Natural killer cell treated with Interleukin-12 subunit alpha and Interleukin-12 subunit beta and Interleukin-15 and Interleukin-18, amount 100 ng/mL, for 72 hours (primary cell): ENCODE measurements at regions not wholly inside any gene's neighbourhood (a gene's known extent, or its start where the extent isn't known, plus 50 kb on each side); places are given as distances from the start of the nearest gene placed in this dataset.

ENCODE experiments used
- ATAC-seq, 2 donors: fragments of 150-1000 bp; cut with Tn5 transposase in 1 of 2; sonication (Bioruptor Pico), chemical (Tn5 transposase) in 1 of 2; 2 replicates each; pipeline ENCODE4 v1.10.0; 2021
- DNase-seq: peaks from one replicate; pipeline ENCODE4 v3.0.0; 2022; ENCODE audit warnings: low spot score
- H3K27ac Mint-ChIP-seq, 2 donors: 1 replicate in 1 of 2; 2 replicates in 1 of 2; pipeline ENCODE4 v1.8.0; 2022; ENCODE audit warnings: mixed read lengths in 2 of 2, mild to moderate bottlenecking in 1 of 2, moderate library complexity in 1 of 2
- H3K27me3 Mint-ChIP-seq, 2 donors: 1 replicate in 1 of 2; 2 replicates in 1 of 2; pipeline ENCODE4 v1.8.0; 2022; ENCODE audit warnings: mixed read lengths in 2 of 2
- H3K36me3 Mint-ChIP-seq: one replicate; pipeline ENCODE4 v1.8.0; 2022; ENCODE audit warnings: mixed read lengths
- H3K4me1 Mint-ChIP-seq, 2 donors: 1 replicate in 1 of 2; 2 replicates in 1 of 2; pipeline ENCODE4 v1.8.0; 2022; ENCODE audit warnings: low read depth in 2 of 2, mixed read lengths in 2 of 2, mild to moderate bottlenecking in 1 of 2
- H3K4me3 Mint-ChIP-seq: one replicate; pipeline ENCODE4 v1.8.0; 2022; ENCODE audit warnings: mixed read lengths
- H3K9me3 Mint-ChIP-seq: 2 replicates; pipeline ENCODE4 v1.8.0; 2022; ENCODE audit warnings: mixed read lengths

- H3K36me3 Mint-ChIP-seq, result peaks cover 31% of the 10 kb centered on the region
- no peak overlapping the region for H3K27ac Mint-ChIP-seq
- no peaks in the 10 kb centered on the region for H3K27me3 Mint-ChIP-seq
- H3K4me1 Mint-ChIP-seq, result peaks cover 12 to 14% of the 10 kb centered on the region in 2 donors
- no peak for ATAC-seq
- no peak for DNase-seq
- peaks cover 20% of the 10 kb centered on the region for H3K9me3 Mint-ChIP-seq
- H3K4me3 Mint-ChIP-seq, result no peak overlapping the region
Measured at GRCh38 chr14:71261206-71261605, 353.9 kb downstream of the PCNX1 start.

- no peaks in the 10 kb centered on the region for H3K27me3 Mint-ChIP-seq
- H3K4me3 Mint-ChIP-seq, result no peak overlapping the region
- H3K4me1 Mint-ChIP-seq, result peaks cover 20 to 24% of the 10 kb centered on the region in 2 donors
- peak overlapping the region in 1 of 2 donors; percentile 53 for H3K27ac Mint-ChIP-seq
- DNase-seq (no peak), ATAC-seq (no peak)
- peaks cover 25% of the 10 kb centered on the region for H3K36me3 Mint-ChIP-seq
- H3K9me3 Mint-ChIP-seq, result peaks cover 15% of the 10 kb centered on the region
Measured at GRCh38 chr14:71262441-71262840, 355.2 kb downstream of the PCNX1 start.

DNA sequence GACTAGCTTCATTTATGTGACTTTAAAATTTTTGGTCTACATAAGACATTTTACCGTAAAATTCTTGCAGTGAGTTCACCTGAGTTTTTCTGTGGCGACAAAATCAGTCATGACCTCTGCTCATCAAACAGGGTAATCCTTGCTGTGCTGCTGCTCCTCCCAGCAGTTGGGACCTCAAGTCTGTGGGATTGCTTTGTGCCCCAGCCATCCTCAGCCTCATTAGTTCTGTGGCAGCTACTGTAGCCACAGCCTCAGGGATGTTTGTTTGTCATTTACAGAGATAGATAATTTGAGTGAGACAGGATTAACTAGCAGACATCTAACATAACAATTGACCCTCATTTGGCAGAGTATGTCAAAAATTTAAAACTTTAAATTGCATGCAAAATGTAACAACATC lies 357.0 kb downstream of the PCNX1 start:
- Mint-ChIP-seq H3K27ac (no peak overlapping the region), H3K36me3 (peaks cover 24% of the 10 kb centered on the region), H3K4me1 (peaks cover 29 to 34% of the 10 kb centered on the region in 2 donors), H3K27me3 (no peaks in the 10 kb centered on the region), H3K9me3 (peaks cover 13% of the 10 kb centered on the region), H3K4me3 (no peak overlapping the region)
- no peak for DNase-seq
- ATAC-seq, result no peak

DNA sequence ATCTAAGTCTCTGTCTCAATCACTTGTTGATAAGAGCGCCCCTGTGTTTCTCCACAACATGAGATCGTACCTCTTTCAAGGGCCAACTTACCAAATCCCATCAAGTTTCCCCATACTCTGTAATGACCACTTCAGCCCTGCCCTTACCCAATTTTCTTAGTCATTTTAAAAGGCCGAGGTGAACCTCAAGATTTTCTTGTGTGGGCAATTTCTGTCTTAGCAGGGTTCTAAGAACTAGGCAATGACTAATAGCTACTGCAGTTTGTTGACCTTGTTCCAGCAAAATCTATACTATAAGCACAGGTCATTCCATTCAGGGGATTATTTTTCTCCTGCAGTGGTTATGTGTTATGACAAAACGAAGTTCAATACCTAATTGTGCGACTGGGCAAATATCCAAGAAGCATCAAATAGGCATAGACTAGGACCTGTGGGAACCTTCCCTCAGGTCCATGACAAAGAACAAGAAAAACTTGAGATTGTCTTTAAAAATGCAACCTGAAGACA lies 359.8 kb downstream of the PCNX1 start:
- DNase-seq (no peak), ATAC-seq (peak; percentile 93 to 94)
- Mint-ChIP-seq H3K27ac (peak overlapping the region; percentile 86 to 95), H3K9me3 (peaks cover 14% of the 10 kb centered on the region), H3K27me3 (no peaks in the 10 kb centered on the region), H3K36me3 (peaks cover 22% of the 10 kb centered on the region), H3K4me1 (peaks cover 43 to 44% of the 10 kb centered on the region in 2 donors), H3K4me3 (peak overlapping the region; percentile 79)

GRCh38 chr14:71267691-71268090 lies 360.4 kb downstream of the PCNX1 start:
- DNase-seq (no peak), ATAC-seq (peak in 1 of 2 donors; percentile 17)
- H3K4me3 Mint-ChIP-seq, result peak overlapping the region; percentile 79
- H3K9me3 Mint-ChIP-seq, result peaks cover 18% of the 10 kb centered on the region
- peaks cover 44 to 45% of the 10 kb centered on the region in 2 donors for H3K4me1 Mint-ChIP-seq
- H3K27ac Mint-ChIP-seq, result peak overlapping the region; percentile 86 to 95
- H3K27me3 Mint-ChIP-seq, result peaks cover 0 to 2% of the 10 kb centered on the region in 2 donors
- peaks cover 22% of the 10 kb centered on the region for H3K36me3 Mint-ChIP-seq

DNA sequence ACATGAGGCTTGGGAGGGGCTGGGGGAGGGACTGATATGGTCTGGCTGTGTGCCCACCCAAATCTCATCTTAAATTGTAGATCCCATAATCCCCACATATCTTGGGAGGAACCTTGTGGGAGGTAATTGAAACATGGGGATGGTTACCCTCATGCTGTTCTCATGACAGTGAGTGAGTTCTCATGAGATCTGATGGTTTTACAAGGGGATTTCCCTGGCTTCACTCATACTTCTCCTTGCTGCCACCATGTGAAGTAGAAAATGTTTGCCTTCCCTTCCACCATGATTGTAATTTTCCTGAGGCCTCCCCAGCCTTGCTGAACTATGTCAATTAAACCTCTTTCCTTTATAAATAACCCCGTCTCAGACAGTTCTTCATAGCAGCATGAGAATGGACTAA lies 362.9 kb downstream of the PCNX1 start:
- Mint-ChIP-seq H3K9me3 (peaks cover 15% of the 10 kb centered on the region), H3K36me3 (peaks cover 18% of the 10 kb centered on the region), H3K27me3 (peaks cover 0 to 2% of the 10 kb centered on the region in 2 donors), H3K4me1 (peaks cover 41 to 42% of the 10 kb centered on the region in 2 donors), H3K27ac (peak overlapping the region in 1 of 2 donors; percentile 61), H3K4me3 (peak overlapping the region; percentile 5)
- DNase-seq (no peak), ATAC-seq (no peak)

- peaks cover 12% of the 10 kb centered on the region for H3K9me3 Mint-ChIP-seq
- ATAC-seq, result no peak
Measured at GRCh38 chr14:71271166-71271945, 364.1 kb downstream of the PCNX1 start.

GRCh38 chr14:71273366-71273765 lies 366.1 kb downstream of the PCNX1 start:
- ATAC-seq, result no peak
- Mint-ChIP-seq H3K27ac (no peak overlapping the region), H3K27me3 (peaks cover 0 to 8% of the 10 kb centered on the region in 2 donors), H3K4me1 (peaks cover 13 to 21% of the 10 kb centered on the region in 2 donors), H3K4me3 (no peak overlapping the region), H3K36me3 (peaks cover 12% of the 10 kb centered on the region), H3K9me3 (peaks cover 12% of the 10 kb centered on the region)
- DNase-seq, result no peak

More at GRCh38 chr14:71271166-71271945, 364.1 kb downstream of the PCNX1 start:
- Mint-ChIP-seq H3K27ac (peak overlapping the region in 1 of 2 donors; percentile 10), H3K36me3 (peaks cover 12% of the 10 kb centered on the region), H3K4me1 (peaks cover 28 to 33% of the 10 kb centered on the region in 2 donors), H3K27me3 (peaks cover 0 to 5% of the 10 kb centered on the region in 2 donors), H3K4me3 (peak overlapping the region; percentile 2)
- no peak for DNase-seq

DNA sequence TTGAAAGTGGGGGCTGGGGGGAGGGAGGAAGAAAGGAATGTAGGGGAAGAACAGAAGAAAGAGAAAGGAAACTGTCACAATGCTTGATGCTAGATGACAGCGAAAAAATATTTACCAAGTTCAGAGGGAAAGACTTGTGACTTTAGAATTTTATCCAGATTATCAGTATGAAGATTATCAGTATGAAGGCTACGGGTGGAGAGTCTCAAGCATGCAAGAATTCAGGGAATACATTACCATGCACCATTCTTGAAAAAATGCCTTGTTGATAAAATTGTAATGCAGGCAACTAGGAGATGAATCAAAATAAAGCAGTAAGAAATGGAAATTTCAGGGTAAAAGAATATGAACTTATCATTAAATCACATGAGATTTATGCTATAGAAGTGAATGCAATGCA lies 376.8 kb downstream of the PCNX1 start:
- Mint-ChIP-seq H3K4me3 (no peak overlapping the region), H3K36me3 (no peaks in the 10 kb centered on the region), H3K4me1 (no peaks in the 10 kb centered on the region), H3K27ac (no peak overlapping the region), H3K9me3 (no peaks in the 10 kb centered on the region), H3K27me3 (peaks cover 0 to 14% of the 10 kb centered on the region in 2 donors)
- DNase-seq (no peak), ATAC-seq (no peak)

GRCh38 chr14:71286126-71286525 lies 378.9 kb downstream of the PCNX1 start:
- Mint-ChIP-seq H3K27ac (no peak overlapping the region), H3K36me3 (no peaks in the 10 kb centered on the region), H3K4me3 (no peak overlapping the region), H3K9me3 (no peaks in the 10 kb centered on the region), H3K27me3 (peaks cover 0 to 14% of the 10 kb centered on the region in 2 donors), H3K4me1 (peaks cover 2 to 8% of the 10 kb centered on the region in 2 donors)
- no peak for DNase-seq
- ATAC-seq, result no peak

DNA sequence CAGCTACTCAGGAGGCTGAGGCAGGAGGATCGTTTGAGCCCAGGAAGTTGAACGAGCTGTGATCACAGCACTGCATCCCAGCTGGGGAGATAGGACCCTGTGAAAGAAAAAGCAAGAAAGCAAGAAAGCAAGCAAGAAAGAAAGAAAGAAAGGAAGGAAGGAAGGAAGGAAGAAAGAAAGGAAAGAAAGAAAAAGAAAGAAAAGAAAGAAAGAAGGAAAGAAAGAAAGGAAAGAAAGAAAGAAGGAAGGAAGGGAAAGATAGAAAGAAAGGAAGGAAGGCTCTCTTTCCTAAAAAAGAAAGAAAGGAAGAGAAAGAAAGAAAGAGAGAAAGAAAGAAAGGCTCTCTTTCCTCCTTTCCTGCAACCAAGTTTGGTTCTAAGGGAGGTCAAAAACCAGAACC lies 380.3 kb downstream of the PCNX1 start:
- no peaks in the 10 kb centered on the region for H3K9me3 Mint-ChIP-seq
- H3K36me3 Mint-ChIP-seq, result no peaks in the 10 kb centered on the region
- DNase-seq (no peak), ATAC-seq (no peak)
- H3K4me3 Mint-ChIP-seq, result no peak overlapping the region
- H3K27ac Mint-ChIP-seq, result no peak overlapping the region
- H3K27me3 Mint-ChIP-seq, result peaks cover 0 to 14% of the 10 kb centered on the region in 2 donors
- peaks cover 4 to 9% of the 10 kb centered on the region in 2 donors for H3K4me1 Mint-ChIP-seq

GRCh38 chr14:71289536-71289935 lies 382.3 kb downstream of the PCNX1 start:
- peaks cover 0 to 7% of the 10 kb centered on the region in 2 donors for H3K27me3 Mint-ChIP-seq
- no peak for DNase-seq
- peaks cover 4 to 9% of the 10 kb centered on the region in 2 donors for H3K4me1 Mint-ChIP-seq
- no peaks in the 10 kb centered on the region for H3K9me3 Mint-ChIP-seq
- no peak overlapping the region for H3K27ac Mint-ChIP-seq
- H3K4me3 Mint-ChIP-seq, result no peak overlapping the region
- no peaks in the 10 kb centered on the region for H3K36me3 Mint-ChIP-seq
- peak; percentile 65 to 74 for ATAC-seq

GRCh38 chr14:71290301-71290700 lies 383.0 kb downstream of the PCNX1 start:
- H3K9me3 Mint-ChIP-seq, result no peaks in the 10 kb centered on the region
- H3K36me3 Mint-ChIP-seq, result no peaks in the 10 kb centered on the region
- peaks cover 4 to 9% of the 10 kb centered on the region in 2 donors for H3K4me1 Mint-ChIP-seq
- no peak overlapping the region for H3K4me3 Mint-ChIP-seq
- H3K27me3 Mint-ChIP-seq, result peaks cover 0 to 7% of the 10 kb centered on the region in 2 donors
- DNase-seq (no peak), ATAC-seq (no peak)
- no peak overlapping the region for H3K27ac Mint-ChIP-seq

DNA sequence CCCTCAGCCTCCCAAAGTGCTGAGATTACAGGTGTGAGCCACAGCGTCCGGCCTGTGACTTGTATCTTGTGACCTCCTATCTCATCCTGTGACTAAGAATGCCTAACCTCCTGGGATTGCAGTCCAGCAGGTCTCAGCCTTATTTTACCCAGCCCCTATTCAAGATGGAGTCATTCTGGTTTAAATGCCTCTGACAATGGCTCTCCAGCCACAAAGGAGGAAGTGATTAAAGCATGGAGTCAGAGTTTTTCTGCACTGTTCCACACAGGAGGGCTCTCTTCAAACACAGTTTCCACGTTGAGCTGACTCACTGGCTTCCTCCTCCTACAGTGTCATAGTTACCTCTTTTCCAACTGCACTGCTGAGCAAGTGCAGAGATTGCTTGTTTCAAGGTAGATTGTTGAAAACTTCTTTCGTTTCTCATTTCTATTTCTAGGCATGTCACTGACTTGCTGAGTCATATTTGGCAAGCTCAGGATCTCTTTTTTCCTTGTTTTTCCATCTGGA lies 383.8 kb downstream of the PCNX1 start:
- Mint-ChIP-seq H3K27me3 (peaks cover 0 to 7% of the 10 kb centered on the region in 2 donors), H3K27ac (no peak overlapping the region)

More for the DNA sequence above, 383.8 kb downstream of the PCNX1 start:
- Mint-ChIP-seq H3K4me3 (no peak overlapping the region), H3K9me3 (no peaks in the 10 kb centered on the region), H3K4me1 (peaks cover 4 to 11% of the 10 kb centered on the region in 2 donors), H3K36me3 (no peaks in the 10 kb centered on the region)
- ATAC-seq (peak; percentile 74 to 75), DNase-seq (no peak)
